GM19043 (cell line): ENCODE measurements at regions not wholly inside any gene's neighbourhood (a gene's known extent, or its start where the extent isn't known, plus 50 kb on each side); places are given as distances from the start of the nearest gene placed in this dataset.

Source experiments
- ATAC-seq: cut with Tn5 transposase; IDR thresholded peaks from one replicate; pipeline ENCODE4 v1.9.1; 2021; ENCODE audit warnings: low read depth; ENCODE audit not compliant: unreplicated experiment

DNA sequence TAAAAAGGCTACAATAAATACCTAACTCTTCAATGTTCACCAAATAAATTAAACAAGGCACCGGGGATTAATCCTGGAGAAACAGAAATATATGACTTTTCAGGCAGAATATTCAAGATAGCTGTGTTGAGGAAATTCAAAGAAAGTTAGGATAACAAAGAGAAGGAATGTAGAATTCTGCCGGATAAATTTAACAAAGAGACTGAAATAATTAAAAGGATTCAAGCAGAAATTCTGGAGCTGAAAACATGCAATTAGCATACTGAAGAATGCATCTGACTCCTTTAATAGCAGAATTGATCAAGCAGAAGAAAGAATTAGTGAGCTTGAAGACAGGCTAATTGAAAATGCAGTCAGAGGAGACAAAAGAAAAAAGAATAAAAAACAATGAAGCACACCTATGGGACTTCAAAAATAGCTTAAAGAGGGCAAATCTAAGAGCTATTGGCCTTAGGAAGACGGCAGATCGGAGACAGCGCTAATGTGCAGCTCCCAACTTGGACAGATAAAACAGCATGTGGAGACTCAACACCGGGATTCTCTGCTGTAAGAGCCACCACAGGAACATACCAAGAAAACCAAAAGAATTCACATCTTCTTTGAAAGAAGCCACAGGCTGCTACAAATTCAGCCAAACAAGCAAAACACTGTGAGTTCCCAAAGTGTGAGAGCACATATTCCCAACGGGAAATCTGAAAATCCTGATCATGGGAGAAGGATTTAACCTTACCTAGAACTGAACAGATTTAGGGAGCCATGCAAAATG, 1290.9 kb downstream of the PCDH18 start:
- ATAC-seq = no peak

DNA sequence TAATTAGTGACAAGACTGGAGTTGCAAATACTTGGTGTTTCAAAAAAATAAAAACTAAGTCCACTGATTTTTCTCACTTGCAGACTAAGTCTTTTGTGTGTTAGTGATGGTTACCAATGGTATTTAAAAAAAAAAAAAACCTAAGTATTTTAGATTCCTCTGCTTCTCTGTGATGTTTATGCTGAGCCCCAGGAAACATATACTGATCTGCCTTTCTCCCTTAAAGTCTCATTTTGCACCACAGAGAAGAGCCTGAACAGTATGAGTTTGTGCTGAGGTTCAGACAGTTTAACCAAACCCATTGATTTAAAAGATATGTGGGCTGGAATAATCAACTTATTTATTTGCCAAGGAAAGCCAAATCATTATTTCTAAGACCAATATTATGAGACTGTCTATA, 1305.0 kb downstream of the PCDH18 start:
- no peak for ATAC-seq

- no peak for ATAC-seq
These were observed 1312.6 kb downstream of the PCDH18 start for GRCh38 chr4:136219592-136220125.

DNA sequence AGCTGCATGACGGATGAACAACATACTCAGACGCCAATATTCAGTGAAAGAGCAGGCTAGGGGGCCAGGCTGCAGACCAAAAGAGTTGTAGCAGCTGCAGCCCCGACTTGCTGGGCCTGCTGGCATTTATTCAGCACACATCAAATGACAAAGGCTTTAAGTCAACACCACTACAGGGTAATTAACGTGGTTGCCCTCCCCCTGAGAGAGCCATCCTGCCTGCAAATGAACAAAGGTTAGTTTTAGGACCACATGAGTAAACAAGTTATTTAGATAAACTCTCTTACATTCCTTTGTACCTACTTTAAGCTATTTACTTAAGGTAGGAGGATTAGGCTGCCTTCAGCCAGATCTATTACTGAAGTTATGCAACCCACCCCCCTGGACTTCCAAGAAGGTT, 1329.1 kb downstream of the PCDH18 start:
- no peak for ATAC-seq

- no peak for ATAC-seq
These were observed 1333.9 kb downstream of the PCDH18 start for GRCh38 chr4:136198358-136198757.

GRCh38 chr4:136194962-136195361, 1337.3 kb downstream of the PCDH18 start:
- no peak for ATAC-seq

DNA sequence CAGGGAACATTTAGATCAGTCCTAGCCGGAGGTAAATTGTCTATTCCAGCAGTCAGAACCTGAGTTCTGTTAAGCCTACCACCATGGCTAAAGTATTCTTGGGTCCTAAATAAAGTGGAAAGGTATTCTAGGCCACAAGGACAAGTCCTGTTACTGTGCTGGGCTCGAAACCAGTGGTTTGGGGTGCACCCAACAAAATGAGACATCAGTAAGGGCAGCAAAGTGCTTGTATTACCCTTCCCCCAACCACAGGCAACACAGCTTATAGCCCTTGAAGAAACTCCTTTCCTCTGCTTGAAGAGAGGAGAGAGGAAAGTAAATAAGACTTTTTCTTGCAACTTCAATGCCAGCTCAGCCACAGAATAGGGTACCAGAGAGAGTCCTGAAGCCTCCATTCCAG, 1345.6 kb downstream of the PCDH18 start:
- ATAC-seq = no peak

GRCh38 chr4:136183513-136183912, 1348.8 kb downstream of the PCDH18 start:
- ATAC-seq = no peak

GRCh38 chr4:136156947-136157346, 1375.3 kb downstream of the PCDH18 start:
- no peak for ATAC-seq

- no peak for ATAC-seq
These were observed 1382.2 kb downstream of the PCDH18 start for GRCh38 chr4:136150046-136150445.

GRCh38 chr4:136136601-136137000, 1395.7 kb downstream of the PCDH18 start:
- no peak for ATAC-seq

- ATAC-seq = no peak
These were observed 1408.0 kb downstream of the PCDH18 start for GRCh38 chr4:136124251-136124745.

DNA sequence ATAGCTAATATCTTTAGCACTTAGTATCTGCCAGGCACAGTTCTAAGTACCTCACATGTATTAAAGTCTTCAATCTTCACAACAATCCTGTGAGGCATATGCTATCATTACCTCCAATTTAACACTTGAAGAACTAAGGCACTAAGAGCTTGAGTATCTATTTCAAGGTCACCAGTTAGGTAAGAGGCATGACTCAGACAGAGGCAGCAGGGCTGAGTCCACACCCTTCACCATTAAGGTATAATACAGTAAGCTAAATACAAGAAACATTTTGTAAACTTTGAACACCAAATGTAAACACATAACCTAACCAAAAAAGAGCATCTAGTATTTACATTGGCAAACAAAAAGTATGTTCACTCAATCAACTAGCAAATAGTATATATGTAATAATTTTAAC, 1410.9 kb downstream of the PCDH18 start:
- ATAC-seq = no peak

- ATAC-seq = no peak
These were observed 1418.4 kb downstream of the PCDH18 start for GRCh38 chr4:136113921-136114320.

DNA sequence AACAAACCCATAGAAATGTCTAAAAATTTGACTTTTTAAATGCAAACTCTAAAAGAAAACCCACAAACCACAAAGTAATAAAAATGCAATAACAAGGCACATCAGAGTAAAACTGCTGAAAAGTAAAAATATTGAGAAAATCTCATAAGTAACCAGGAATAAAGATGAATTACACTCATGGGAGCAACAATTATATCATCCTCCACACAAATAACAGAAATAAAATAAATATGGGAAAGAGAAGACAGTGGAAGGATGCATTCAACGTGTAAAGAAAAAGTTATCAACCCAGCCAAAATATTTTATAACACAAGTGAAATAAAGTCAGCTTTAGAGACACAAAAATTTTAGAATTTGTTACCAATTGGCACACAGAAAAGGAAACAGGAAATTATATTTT, 1420.2 kb downstream of the PCDH18 start:
- no peak for ATAC-seq

DNA sequence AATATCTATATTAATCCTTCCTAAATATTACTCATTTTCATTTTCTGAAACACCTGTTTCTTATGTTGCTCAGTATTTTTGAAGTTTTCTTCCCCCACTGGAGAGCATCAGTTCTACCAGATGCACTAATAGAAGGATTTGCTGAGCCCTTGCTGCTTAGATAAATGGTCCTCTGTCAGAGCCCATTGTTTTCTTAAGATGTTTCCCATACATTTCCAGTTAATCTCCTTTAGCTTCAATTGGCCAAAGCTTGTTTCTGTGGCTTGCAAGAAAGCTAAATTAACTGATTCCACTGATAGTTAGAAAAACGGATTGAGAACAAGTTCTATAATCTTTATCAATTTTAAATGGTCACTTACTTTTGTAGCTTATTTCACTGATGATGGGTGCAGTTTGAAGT, 1425.5 kb downstream of the PCDH18 start:
- no peak for ATAC-seq

DNA sequence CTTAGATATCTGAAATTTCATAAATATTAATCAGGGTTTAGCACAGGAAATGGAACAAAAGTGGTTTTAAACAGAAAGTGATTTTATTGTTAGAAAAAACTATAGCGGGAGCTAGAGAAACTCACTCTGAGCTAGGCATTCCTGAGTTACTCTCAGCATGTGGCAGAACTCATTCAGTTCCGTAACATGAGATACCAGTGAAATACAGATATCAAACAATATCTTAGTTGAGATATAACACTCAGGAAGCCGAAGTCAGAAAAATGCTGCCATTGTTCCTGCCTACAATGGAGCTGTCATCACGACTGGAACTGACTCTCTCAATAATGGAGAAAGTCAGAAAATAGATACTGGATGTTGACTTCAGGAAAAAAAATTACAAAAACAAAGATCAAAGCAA, 1428.7 kb downstream of the PCDH18 start:
- no peak for ATAC-seq

GRCh38 chr4:136097676-136098075, 1434.6 kb downstream of the PCDH18 start:
- no peak for ATAC-seq

DNA sequence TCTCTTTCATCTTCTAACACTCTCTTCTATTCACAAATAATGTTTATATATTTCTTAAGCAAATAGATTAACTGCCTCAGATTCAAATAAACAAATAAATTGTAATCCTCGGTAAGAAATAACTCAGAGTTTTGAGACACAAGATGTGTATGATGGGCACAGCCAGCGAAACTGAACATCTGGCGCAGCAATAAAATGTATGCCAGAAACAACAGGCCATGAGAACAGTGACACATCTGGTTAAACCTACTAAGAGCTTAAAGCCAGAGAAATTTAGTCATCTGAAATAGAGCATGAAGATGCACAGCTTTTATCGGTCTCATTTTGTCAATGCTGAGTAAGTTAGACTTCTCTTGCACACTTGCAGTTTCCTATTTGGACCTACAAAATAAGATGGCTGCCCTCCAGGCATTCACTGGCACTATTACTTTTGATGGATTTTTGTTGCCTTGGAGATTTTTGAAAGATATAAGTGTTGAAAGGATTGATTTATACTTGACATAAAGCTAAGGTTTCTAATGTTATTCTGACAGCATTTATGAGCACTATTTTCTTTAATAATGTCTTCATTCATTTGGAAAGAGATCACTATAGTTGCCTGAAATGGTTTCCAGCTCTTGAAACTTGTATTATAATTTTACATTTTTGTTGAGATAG, 1444.0 kb downstream of the PCDH18 start:
- ATAC-seq = no peak

DNA sequence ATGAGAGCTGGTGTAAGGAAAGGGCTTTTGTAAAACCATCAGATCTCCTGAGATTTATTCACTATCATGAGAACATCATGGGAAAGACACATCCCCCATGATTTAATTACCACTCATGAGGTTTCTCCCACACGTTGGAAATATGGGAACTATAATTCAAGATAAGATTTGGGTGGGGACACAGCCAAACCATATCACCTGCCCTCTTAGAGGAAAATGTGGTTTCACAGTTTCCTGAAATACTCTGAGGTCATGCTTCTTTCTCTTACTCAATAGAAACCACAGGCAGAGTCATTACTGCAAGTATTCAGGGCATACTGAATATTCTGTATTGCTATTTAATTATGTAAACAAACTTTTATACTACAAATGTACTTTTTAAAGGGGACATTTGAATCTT, 1453.3 kb downstream of the PCDH18 start:
- ATAC-seq = no peak

- ATAC-seq = no peak
These were observed 1475.5 kb downstream of the PCDH18 start for GRCh38 chr4:136056748-136057147.

- ATAC-seq = no peak
These were observed 1476.9 kb downstream of the PCDH18 start for GRCh38 chr4:136055360-136055759.
